Uterus (tissue), 3 donors: ENCODE measurements at regions not wholly inside any gene's neighbourhood (a gene's known extent, or its start where the extent isn't known, plus 50 kb on each side); places are given as distances from the start of the nearest gene placed in this dataset.

Experiments used
- DNase-seq, 2 donors: peaks; one replicate each; pipeline ENCODE4 v3.0.0-alpha.2; 2019 to 2020
- H3K27ac ChIP-seq, 2 donors: fragments of 200-600 bp; sonication (generic); 1 replicate in 1 of 2; 2 replicates in 1 of 2; pipeline ENCODE4 v1.5.1; 2016 to 2018
- H3K27me3 ChIP-seq, 2 donors: fragments of 200-600 bp; sonication (generic); one replicate each; pipeline ENCODE4 v1.5.1; 2018 to 2019; ENCODE audit warnings: control low read depth in 1 of 2
- H3K36me3 ChIP-seq, 2 donors: fragments of 200-600 bp; sonication (generic); one replicate each; pipeline ENCODE4 v1.5.1; 2019; ENCODE audit warnings: control low read depth in 1 of 2
- H3K4me1 ChIP-seq, 2 donors: fragments of 200-600 bp; sonication (generic); one replicate each; pipeline ENCODE4 v1.5.1; 2018 to 2019; ENCODE audit warnings: control low read depth in 1 of 2
- H3K4me3 ChIP-seq, 2 donors: fragments of 200-600 bp; sonication (generic); 1 replicate in 1 of 2; 2 replicates in 1 of 2; pipeline ENCODE4 v1.5.1; 2018 to 2019; ENCODE audit warnings: mild to moderate bottlenecking in 1 of 2
- H3K9me3 ChIP-seq, 2 donors: fragments of 200-600 bp; sonication (generic); one replicate each; pipeline ENCODE4 v1.5.1; 2019; ENCODE audit warnings: control low read depth in 1 of 2
- CTCF ChIP-seq, 4 experiments: fragments of 200-600 bp in 2 of 4; fragments of 450-650 bp in 2 of 4; sonication (generic) in 2 of 4; IDR thresholded peaks; one replicate each; pipeline ENCODE4 v1.5.1; 2016 to 2019; ENCODE audit warnings: antibody characterized with exemption in 4 of 4, mild to moderate bottlenecking in 2 of 4, moderate library complexity in 1 of 4
- POLR2A ChIP-seq, 2 donors: fragments of 450-650 bp; IDR thresholded peaks; one replicate each; pipeline ENCODE4 v1.6.1; 2016; ENCODE audit warnings: antibody characterized with exemption in 2 of 2, mild to moderate bottlenecking in 1 of 2, moderate library complexity in 1 of 2
- intact Hi-C: fragments of 100-400 bp; cut with DNase I; formaldehyde crosslinking; loops from one replicate; pipeline ENCODE4 v1.15.1; 2023; ENCODE audit warnings: low total_unique reads
- donor health status: DM: yes; HTN: yes; CAD: no.

GRCh38 chr2:129857200-129857599, 122.3 kb upstream of the RAB6C start:
- H3K4me3 ChIP-seq, result no peak overlapping the region
- no peaks in the 10 kb centered on the region for H3K9me3 ChIP-seq
- intact Hi-C loops, result no loop called here
- no peaks in the 10 kb centered on the region for H3K27me3 ChIP-seq
- H3K36me3 ChIP-seq, result no peaks in the 10 kb centered on the region
- no peak overlapping the region for H3K27ac ChIP-seq
- no peaks in the 10 kb centered on the region for H3K4me1 ChIP-seq
- no peak for TF ChIP-seq CTCF (IDR thresholded peaks at IDR 0.05)
- no peak for TF ChIP-seq POLR2A (IDR thresholded peaks at IDR 0.05)
- DNase-seq, result no peak

GRCh38 chr2:129859175-129859574, 120.3 kb upstream of the RAB6C start:
- no peak for DNase-seq
- Histone ChIP-seq H3K27ac (no peak overlapping the region), H3K9me3 (no peaks in the 10 kb centered on the region), H3K4me3 (no peak overlapping the region), H3K36me3 (no peaks in the 10 kb centered on the region), H3K27me3 (no peaks in the 10 kb centered on the region), H3K4me1 (no peaks in the 10 kb centered on the region)
- intact Hi-C loops, result no loop called here
- TF ChIP-seq CTCF (IDR thresholded peaks at IDR 0.05), result no peak
- no peak for TF ChIP-seq POLR2A (IDR thresholded peaks at IDR 0.05)

- no peaks in the 10 kb centered on the region for H3K27me3 ChIP-seq
- H3K9me3 ChIP-seq, result no peaks in the 10 kb centered on the region
- DNase-seq, result no peak
- intact Hi-C loops, result no loop called here
- H3K4me1 ChIP-seq, result no peaks in the 10 kb centered on the region
- TF ChIP-seq POLR2A (IDR thresholded peaks at IDR 0.05) (no peak), CTCF (IDR thresholded peaks at IDR 0.05) (no peak)
- no peaks in the 10 kb centered on the region for H3K36me3 ChIP-seq
- no peak overlapping the region for H3K27ac ChIP-seq
- H3K4me3 ChIP-seq, result no peak overlapping the region
Measured at GRCh38 chr2:129860088-129860487, 119.4 kb upstream of the RAB6C start.

GRCh38 chr2:129861666-129862288, 117.7 kb upstream of the RAB6C start:
- intact Hi-C loops, result no loop called here
- Histone ChIP-seq H3K27ac (no peak overlapping the region), H3K27me3 (no peaks in the 10 kb centered on the region), H3K36me3 (no peaks in the 10 kb centered on the region), H3K9me3 (no peaks in the 10 kb centered on the region), H3K4me1 (no peaks in the 10 kb centered on the region), H3K4me3 (no peak overlapping the region)
- DNase-seq, result no peak
- TF ChIP-seq CTCF (IDR thresholded peaks at IDR 0.05) (no peak), POLR2A (IDR thresholded peaks at IDR 0.05) (no peak)

GRCh38 chr2:129862668-129863067, 116.8 kb upstream of the RAB6C start:
- no peaks in the 10 kb centered on the region for H3K36me3 ChIP-seq
- no peak overlapping the region for H3K27ac ChIP-seq
- no peak for DNase-seq
- H3K4me1 ChIP-seq, result no peaks in the 10 kb centered on the region
- H3K27me3 ChIP-seq, result no peaks in the 10 kb centered on the region
- intact Hi-C loops, result no loop called here
- TF ChIP-seq CTCF (IDR thresholded peaks at IDR 0.05), result no peak
- no peak for TF ChIP-seq POLR2A (IDR thresholded peaks at IDR 0.05)
- H3K4me3 ChIP-seq, result no peak overlapping the region
- H3K9me3 ChIP-seq, result no peaks in the 10 kb centered on the region
